GM21526 (cell line): ENCODE measurements at regions not wholly inside any gene's neighbourhood (a gene's known extent, or its start where the extent isn't known, plus 50 kb on each side); places are given as distances from the start of the nearest gene placed in this dataset.
"Not testable (repeated sequence)": the region's sequence is repeated elsewhere in the genome, so short reads cannot be mapped to it uniquely, and the experiment has no call there.

Experiments used
- ATAC-seq: cut with Tn5 transposase; IDR thresholded peaks from one replicate; pipeline ENCODE4 v1.9.1; 2021; ENCODE audit warnings: moderate library complexity; ENCODE audit not compliant: unreplicated experiment, low FRiP score

- ATAC-seq = not testable (repeated sequence)
Observed at GRCh38 chr5:99495456-99495855, 566.6 kb upstream of the CHD1 start.

- ATAC-seq = not testable (repeated sequence)
Observed at GRCh38 chr5:99478450-99478849, 549.6 kb upstream of the CHD1 start.

- not testable (repeated sequence) for ATAC-seq
Observed at GRCh38 chr5:99473328-99473727, 544.5 kb upstream of the CHD1 start.

GRCh38 chr5:99471726-99472125 is 542.9 kb upstream of the CHD1 start:
- not testable (repeated sequence) for ATAC-seq

GRCh38 chr5:99471178-99471577 is 542.4 kb upstream of the CHD1 start:
- not testable (repeated sequence) for ATAC-seq

GRCh38 chr5:99470636-99471035 is 541.8 kb upstream of the CHD1 start:
- not testable (repeated sequence) for ATAC-seq

GRCh38 chr5:99460701-99461100 is 531.9 kb upstream of the CHD1 start:
- ATAC-seq = no peak

- ATAC-seq = no peak
Observed at GRCh38 chr5:99453196-99453595, 524.4 kb upstream of the CHD1 start.

- no peak for ATAC-seq
Observed at GRCh38 chr5:99449786-99450185, 521.0 kb upstream of the CHD1 start.

GRCh38 chr5:99445805-99446204 is 517.0 kb upstream of the CHD1 start:
- ATAC-seq = no peak

- ATAC-seq = no peak
Observed at GRCh38 chr5:99441235-99441634, 512.4 kb upstream of the CHD1 start.

GRCh38 chr5:99438619-99439018 is 509.8 kb upstream of the CHD1 start:
- no peak for ATAC-seq

- ATAC-seq = no peak
Observed at GRCh38 chr5:99437986-99438385, 509.2 kb upstream of the CHD1 start.

GRCh38 chr5:99423396-99423795 is 494.6 kb upstream of the CHD1 start:
- not testable (repeated sequence) for ATAC-seq

GRCh38 chr5:99418640-99419039 is 489.8 kb upstream of the CHD1 start:
- ATAC-seq = not testable (repeated sequence)

- not testable (repeated sequence) for ATAC-seq
Observed at GRCh38 chr5:99410386-99410785, 481.6 kb upstream of the CHD1 start.

GRCh38 chr5:99404764-99405302 is 476.0 kb upstream of the CHD1 start:
- ATAC-seq = not testable (repeated sequence)

- not testable (repeated sequence) for ATAC-seq
Observed at GRCh38 chr5:99400571-99400970, 471.8 kb upstream of the CHD1 start.

- ATAC-seq = no peak
Observed at GRCh38 chr5:99398976-99399375, 470.2 kb upstream of the CHD1 start.

GRCh38 chr5:99386406-99387077 is 457.7 kb upstream of the CHD1 start:
- no peak for ATAC-seq

GRCh38 chr5:99379187-99379586 is 450.4 kb upstream of the CHD1 start:
- ATAC-seq = no peak

GRCh38 chr5:99378443-99378842 is 449.6 kb upstream of the CHD1 start:
- no peak for ATAC-seq
